ENCODE measurements at regions not wholly inside any gene's neighbourhood (a gene's known extent, or its start where the extent isn't known, plus 50 kb on each side); places are given as distances from the start of the nearest gene placed in this dataset.

DNA sequence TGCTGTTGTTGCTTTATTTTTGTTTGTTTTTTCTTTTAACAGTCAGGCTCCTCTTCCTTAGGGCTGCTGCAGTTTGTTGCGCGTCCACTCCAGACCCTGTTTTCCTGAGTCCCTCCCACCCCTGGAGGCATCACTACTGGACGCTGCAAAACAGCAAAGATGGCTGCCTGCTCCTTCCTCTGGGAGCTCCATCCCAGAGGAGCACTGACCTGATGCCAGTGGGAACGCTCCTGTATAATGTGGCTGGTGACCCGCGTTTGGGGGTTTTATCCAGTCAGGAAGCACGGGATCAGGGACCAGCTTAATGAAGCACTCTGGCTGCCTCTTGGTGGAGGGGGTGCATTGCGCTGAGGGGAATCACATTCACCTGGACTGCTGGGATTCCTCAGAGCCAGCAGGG is 1005.6 kb downstream of the CDH8 start:
- no peak overlapping the region for H3K9ac ChIP-seq (ENCODE audit: low read length in 2 of 2)
- H3K9me3 ChIP-seq (ENCODE audit: control insufficient read depth in 2 of 2, low read length in 2 of 2) = peaks cover 0 to 4% of the 10 kb centered on the region in 2 donors
- H3K4me3 ChIP-seq (ENCODE audit: low read length in 2 of 2) = no peak overlapping the region
- H3K36me3 ChIP-seq (ENCODE audit: control insufficient read depth in 2 of 2, insufficient read depth in 2 of 2, low read length in 2 of 2) = no peaks in the 10 kb centered on the region
- H3K27ac ChIP-seq (ENCODE audit: low read length) = no peak overlapping the region
- no peaks in the 10 kb centered on the region for H3K27me3 ChIP-seq (ENCODE audit: control insufficient read depth in 1 of 2, insufficient read depth in 2 of 2, low read length in 2 of 2)
- no peaks in the 10 kb centered on the region for H3K4me1 ChIP-seq (ENCODE audit: control insufficient read depth, insufficient read depth, low read length)

DNA sequence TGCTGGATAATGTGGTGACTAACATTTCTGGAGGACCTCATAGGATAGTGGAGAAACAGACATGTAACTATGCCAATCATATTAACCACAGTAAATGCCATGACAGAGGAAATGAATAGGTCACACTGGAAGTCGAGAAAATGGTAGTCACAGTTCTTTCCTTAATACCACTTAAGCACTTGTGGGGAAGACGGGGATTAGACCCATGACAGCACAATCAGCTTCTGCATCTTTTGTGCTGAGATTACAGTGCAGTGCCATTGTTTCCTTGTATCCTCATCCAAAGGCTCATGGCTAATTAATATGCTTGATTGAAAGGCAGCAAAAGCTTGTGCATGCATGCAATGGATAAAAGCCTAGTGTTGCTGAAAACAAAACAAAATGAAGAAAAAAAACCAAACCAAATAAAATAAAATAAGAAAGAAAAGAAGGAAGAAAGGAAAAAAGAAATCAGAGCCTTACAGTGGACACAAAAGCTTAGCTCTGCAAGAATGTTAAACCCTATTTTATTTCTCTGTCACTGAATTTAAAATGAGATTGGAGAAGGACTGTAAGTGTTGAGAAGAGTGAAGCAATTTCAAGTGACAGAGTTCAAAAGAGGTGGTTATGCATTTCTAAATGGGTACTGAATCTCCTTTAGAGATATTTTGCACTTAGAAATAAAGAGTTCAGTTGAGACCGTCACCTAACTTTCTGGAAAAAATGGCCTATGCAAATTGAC is 1011.9 kb downstream of the CDH8 start:
- Histone ChIP-seq H3K36me3 (ENCODE audit: control insufficient read depth in 2 of 2, insufficient read depth in 2 of 2, low read length in 2 of 2) (no peaks in the 10 kb centered on the region), H3K9me3 (ENCODE audit: control insufficient read depth in 2 of 2, low read length in 2 of 2) (no peaks in the 10 kb centered on the region), H3K4me1 (ENCODE audit: control insufficient read depth, insufficient read depth, low read length) (no peaks in the 10 kb centered on the region), H3K4me3 (ENCODE audit: low read length in 2 of 2) (no peak overlapping the region), H3K27me3 (ENCODE audit: control insufficient read depth in 1 of 2, insufficient read depth in 2 of 2, low read length in 2 of 2) (no peaks in the 10 kb centered on the region), H3K27ac (ENCODE audit: low read length) (no peak overlapping the region), H3K9ac (ENCODE audit: low read length in 2 of 2) (no peak overlapping the region)

DNA sequence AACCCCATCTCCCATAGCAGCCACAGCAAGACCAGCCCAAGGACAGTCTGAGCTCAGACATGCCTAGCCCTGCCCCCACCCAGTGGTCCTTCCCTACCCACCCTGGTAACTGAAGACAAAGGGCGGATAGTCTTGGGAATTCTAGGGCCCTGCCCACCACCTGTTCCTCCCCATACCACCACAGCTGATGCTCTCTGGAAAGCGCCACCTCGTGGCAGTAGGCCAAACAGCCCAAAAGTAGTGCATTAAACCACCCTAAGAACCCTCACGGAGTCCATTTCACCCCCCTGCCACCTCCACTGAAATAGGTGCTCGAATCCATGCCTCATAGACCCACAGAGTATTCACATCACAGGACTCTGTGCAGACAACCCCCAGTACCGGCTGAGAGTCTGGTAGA is 1021.4 kb downstream of the CDH8 start:
- no peaks in the 10 kb centered on the region for H3K9me3 ChIP-seq (ENCODE audit: control insufficient read depth in 2 of 2, low read length in 2 of 2)
- no peak overlapping the region for H3K9ac ChIP-seq (ENCODE audit: low read length in 2 of 2)
- H3K27ac ChIP-seq (ENCODE audit: low read length) = no peak overlapping the region
- H3K4me3 ChIP-seq (ENCODE audit: low read length in 2 of 2) = no peak overlapping the region
- H3K36me3 ChIP-seq (ENCODE audit: control insufficient read depth in 2 of 2, insufficient read depth in 2 of 2, low read length in 2 of 2) = no peaks in the 10 kb centered on the region
- no peaks in the 10 kb centered on the region for H3K4me1 ChIP-seq (ENCODE audit: control insufficient read depth, insufficient read depth, low read length)
- no peaks in the 10 kb centered on the region for H3K27me3 ChIP-seq (ENCODE audit: control insufficient read depth in 1 of 2, insufficient read depth in 2 of 2, low read length in 2 of 2)

DNA sequence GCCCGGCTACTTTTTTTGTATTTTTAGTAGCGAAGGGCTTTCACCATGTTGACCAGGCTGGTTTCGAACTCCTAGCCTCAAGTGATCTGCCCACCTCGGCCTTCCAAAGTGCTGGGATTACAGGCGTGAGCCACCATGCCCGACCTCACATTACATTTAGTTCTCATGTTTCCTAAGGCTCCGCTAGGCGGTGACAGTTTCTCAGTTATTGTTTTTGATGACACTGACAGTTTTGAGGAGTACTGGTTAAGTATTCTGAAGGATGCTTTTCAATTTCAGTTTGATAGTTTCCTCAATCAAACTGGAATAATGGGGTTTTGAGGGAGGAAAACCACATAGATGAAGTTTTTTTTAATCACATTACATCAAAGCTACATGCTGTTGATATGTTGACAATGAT is 1028.5 kb downstream of the CDH8 start:
- no peaks in the 10 kb centered on the region for H3K36me3 ChIP-seq (ENCODE audit: control insufficient read depth in 2 of 2, insufficient read depth in 2 of 2, low read length in 2 of 2)
- H3K27me3 ChIP-seq (ENCODE audit: control insufficient read depth in 1 of 2, insufficient read depth in 2 of 2, low read length in 2 of 2) = no peaks in the 10 kb centered on the region
- no peaks in the 10 kb centered on the region for H3K9me3 ChIP-seq (ENCODE audit: control insufficient read depth in 2 of 2, low read length in 2 of 2)
- no peaks in the 10 kb centered on the region for H3K4me1 ChIP-seq (ENCODE audit: control insufficient read depth, insufficient read depth, low read length)
- no peak overlapping the region for H3K27ac ChIP-seq (ENCODE audit: low read length)
- H3K9ac ChIP-seq (ENCODE audit: low read length in 2 of 2) = no peak overlapping the region
- H3K4me3 ChIP-seq (ENCODE audit: low read length in 2 of 2) = no peak overlapping the region

DNA sequence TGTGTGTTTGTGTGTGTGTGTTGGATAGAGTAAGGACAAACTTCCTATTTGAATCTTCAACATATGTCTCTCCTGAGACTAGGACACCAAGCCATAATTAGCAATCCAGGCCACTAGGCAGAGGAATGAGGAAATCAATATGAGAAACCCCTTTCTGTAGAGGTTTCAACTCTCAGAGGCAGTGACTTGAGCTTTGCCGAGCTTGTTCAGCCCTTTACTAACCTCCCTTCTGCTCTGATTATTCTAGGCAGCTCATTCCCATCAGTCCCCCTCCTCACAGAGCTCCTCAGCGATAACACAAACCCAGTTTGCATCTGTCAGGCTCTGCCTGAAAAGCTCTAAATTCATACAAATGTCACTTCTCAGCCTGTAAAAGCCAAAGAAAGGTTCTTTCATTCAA is 1030.3 kb downstream of the CDH8 start:
- Histone ChIP-seq H3K4me1 (ENCODE audit: control insufficient read depth, insufficient read depth, low read length) (no peaks in the 10 kb centered on the region), H3K9ac (ENCODE audit: low read length in 2 of 2) (no peak overlapping the region), H3K9me3 (ENCODE audit: control insufficient read depth in 2 of 2, low read length in 2 of 2) (no peaks in the 10 kb centered on the region), H3K36me3 (ENCODE audit: control insufficient read depth in 2 of 2, insufficient read depth in 2 of 2, low read length in 2 of 2) (no peaks in the 10 kb centered on the region), H3K27ac (ENCODE audit: low read length) (no peak overlapping the region), H3K4me3 (ENCODE audit: low read length in 2 of 2) (no peak overlapping the region), H3K27me3 (ENCODE audit: control insufficient read depth in 1 of 2, insufficient read depth in 2 of 2, low read length in 2 of 2) (no peaks in the 10 kb centered on the region)

DNA sequence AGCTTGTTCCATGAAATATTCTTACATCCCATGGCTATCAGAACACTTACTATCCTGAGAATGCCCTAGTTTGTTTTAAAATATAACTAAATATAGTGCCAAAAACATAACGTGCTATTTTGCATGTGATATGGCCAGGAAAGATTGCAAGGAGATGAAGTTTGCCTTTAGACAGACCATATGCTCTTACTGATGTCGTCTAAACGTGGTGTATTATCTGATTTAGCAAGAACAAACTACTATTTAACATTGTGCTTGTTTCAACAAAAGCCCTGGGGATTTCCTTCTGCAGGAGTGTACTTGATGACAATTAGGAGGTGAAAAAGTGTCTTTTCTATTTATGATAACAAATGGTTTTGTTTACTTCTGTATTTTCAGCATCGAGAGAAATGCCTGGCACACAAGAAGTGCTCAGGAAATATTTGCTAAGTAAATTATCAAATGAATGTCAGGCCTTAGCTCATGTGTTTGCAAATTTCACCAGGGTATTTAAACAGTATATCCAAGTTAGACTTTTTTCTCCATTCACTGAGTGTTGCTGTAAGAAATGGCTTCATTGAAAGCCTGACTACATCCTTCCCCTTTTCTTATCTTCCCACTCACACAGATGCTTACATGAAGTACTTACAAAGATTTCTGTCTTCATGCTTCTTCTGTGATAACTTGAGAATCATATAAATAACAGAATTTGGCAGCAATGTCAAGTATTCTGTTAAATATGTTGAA is 1033.6 kb downstream of the CDH8 start:
- H3K27ac ChIP-seq (ENCODE audit: low read length) = no peak overlapping the region
- no peak overlapping the region for H3K4me3 ChIP-seq (ENCODE audit: low read length in 2 of 2)
- no peak overlapping the region for H3K9ac ChIP-seq (ENCODE audit: low read length in 2 of 2)
- H3K27me3 ChIP-seq (ENCODE audit: control insufficient read depth in 1 of 2, insufficient read depth in 2 of 2, low read length in 2 of 2) = no peaks in the 10 kb centered on the region
- no peaks in the 10 kb centered on the region for H3K9me3 ChIP-seq (ENCODE audit: control insufficient read depth in 2 of 2, low read length in 2 of 2)
- H3K36me3 ChIP-seq (ENCODE audit: control insufficient read depth in 2 of 2, insufficient read depth in 2 of 2, low read length in 2 of 2) = no peaks in the 10 kb centered on the region
- no peaks in the 10 kb centered on the region for H3K4me1 ChIP-seq (ENCODE audit: control insufficient read depth, insufficient read depth, low read length)

DNA sequence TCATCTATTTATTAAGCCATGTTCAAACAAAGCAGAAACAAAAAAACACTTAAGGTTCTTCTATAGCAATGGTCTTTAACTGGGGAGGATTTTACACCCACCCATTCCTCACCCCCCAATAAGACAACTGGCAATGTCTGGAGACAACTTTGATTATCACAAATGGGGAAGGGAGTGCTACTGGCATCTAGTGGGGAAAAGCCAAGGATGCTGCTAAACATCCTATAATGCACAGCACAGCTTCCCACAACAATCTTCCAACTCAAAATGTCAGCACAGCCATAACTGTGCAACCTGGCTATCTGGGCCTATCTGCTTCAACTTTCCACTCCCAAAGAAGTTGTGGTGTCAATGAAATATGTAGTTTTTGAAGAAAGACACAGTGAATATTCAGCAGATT is 1044.4 kb downstream of the CDH8 start:
- H3K27me3 ChIP-seq (ENCODE audit: control insufficient read depth in 1 of 2, insufficient read depth in 2 of 2, low read length in 2 of 2) = no peaks in the 10 kb centered on the region
- H3K9me3 ChIP-seq (ENCODE audit: control insufficient read depth in 2 of 2, low read length in 2 of 2) = no peaks in the 10 kb centered on the region

DNA sequence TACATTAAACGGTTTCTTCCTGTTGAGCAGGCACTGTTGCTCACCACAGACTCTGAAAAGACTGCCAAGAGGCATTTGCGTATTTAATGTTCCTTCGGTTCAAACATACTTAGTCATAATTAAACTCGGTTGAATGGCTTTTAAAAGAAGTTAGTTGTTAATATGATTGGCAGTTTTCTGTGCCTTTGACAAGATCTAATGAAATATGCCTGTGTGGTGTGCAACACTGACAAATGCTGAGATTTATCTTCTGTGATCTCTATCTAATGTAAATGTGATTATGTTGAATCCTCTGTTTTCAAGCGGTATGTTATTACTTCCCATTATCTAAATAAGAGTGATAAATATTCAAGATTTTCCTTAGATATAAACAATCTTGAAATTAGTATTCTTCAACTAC is 1046.6 kb downstream of the CDH8 start:
- Histone ChIP-seq H3K4me1 (ENCODE audit: control insufficient read depth, insufficient read depth, low read length) (no peaks in the 10 kb centered on the region), H3K27ac (ENCODE audit: low read length) (no peak overlapping the region), H3K4me3 (ENCODE audit: low read length in 2 of 2) (no peak overlapping the region), H3K9me3 (ENCODE audit: control insufficient read depth in 2 of 2, low read length in 2 of 2) (no peaks in the 10 kb centered on the region), H3K9ac (ENCODE audit: low read length in 2 of 2) (no peak overlapping the region), H3K27me3 (ENCODE audit: control insufficient read depth in 1 of 2, insufficient read depth in 2 of 2, low read length in 2 of 2) (no peaks in the 10 kb centered on the region), H3K36me3 (ENCODE audit: control insufficient read depth in 2 of 2, insufficient read depth in 2 of 2, low read length in 2 of 2) (no peaks in the 10 kb centered on the region)

More for the DNA sequence above, 1044.4 kb downstream of the CDH8 start:
- Histone ChIP-seq H3K27ac (ENCODE audit: low read length) (no peak overlapping the region), H3K36me3 (ENCODE audit: control insufficient read depth in 2 of 2, insufficient read depth in 2 of 2, low read length in 2 of 2) (no peaks in the 10 kb centered on the region), H3K9ac (ENCODE audit: low read length in 2 of 2) (no peak overlapping the region), H3K4me1 (ENCODE audit: control insufficient read depth, insufficient read depth, low read length) (no peaks in the 10 kb centered on the region), H3K4me3 (ENCODE audit: low read length in 2 of 2) (no peak overlapping the region)

DNA sequence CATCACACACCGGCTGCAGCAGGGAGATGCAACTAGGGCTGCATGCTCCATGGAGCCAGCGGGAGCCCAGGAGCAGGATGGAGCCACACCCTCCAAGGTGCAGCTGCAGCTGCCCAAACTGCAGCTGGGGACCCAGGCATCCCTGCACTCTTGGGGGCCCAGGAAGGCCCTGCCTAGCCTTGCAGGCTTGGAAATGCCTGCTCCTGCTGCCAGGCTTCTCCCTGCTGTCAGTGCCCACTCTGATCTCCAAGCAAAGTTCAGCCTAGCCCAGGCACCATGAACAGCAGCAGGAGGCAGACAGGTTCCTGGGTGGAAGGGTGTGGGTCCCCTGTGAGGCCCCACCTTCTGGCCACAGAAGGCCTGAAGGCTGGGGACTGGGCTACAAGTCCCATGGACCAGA is 1057.1 kb downstream of the CDH8 start:
- H3K9ac ChIP-seq (ENCODE audit: low read length in 2 of 2) = no peak overlapping the region
- H3K4me1 ChIP-seq (ENCODE audit: control insufficient read depth, insufficient read depth, low read length) = no peaks in the 10 kb centered on the region
- no peaks in the 10 kb centered on the region for H3K27me3 ChIP-seq (ENCODE audit: control insufficient read depth in 1 of 2, insufficient read depth in 2 of 2, low read length in 2 of 2)
- H3K9me3 ChIP-seq (ENCODE audit: control insufficient read depth in 2 of 2, low read length in 2 of 2) = no peaks in the 10 kb centered on the region
- H3K27ac ChIP-seq (ENCODE audit: low read length) = no peak overlapping the region
- no peaks in the 10 kb centered on the region for H3K36me3 ChIP-seq (ENCODE audit: control insufficient read depth in 2 of 2, insufficient read depth in 2 of 2, low read length in 2 of 2)
- no peak overlapping the region for H3K4me3 ChIP-seq (ENCODE audit: low read length in 2 of 2)

DNA sequence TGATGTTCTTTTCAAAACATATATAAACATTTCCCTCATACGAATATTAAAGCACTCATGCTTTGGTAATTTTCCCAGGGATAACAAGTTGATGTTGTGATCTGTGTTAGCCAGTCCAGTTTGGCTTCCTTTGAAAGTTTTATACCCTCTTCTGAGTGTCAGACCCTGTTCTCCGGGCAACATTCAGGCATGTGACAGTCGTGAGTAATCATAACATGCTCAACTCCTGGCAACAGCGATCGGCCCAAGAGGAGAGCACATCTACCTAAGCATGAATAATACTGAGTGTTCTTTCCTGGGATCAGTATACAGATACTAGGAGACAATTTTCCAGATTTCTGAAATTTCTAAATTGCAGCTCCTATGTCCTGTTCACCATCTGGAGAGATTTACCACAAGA is 1086.4 kb downstream of the CDH8 start:
- Histone ChIP-seq H3K9me3 (ENCODE audit: control insufficient read depth in 2 of 2, low read length in 2 of 2) (no peaks in the 10 kb centered on the region), H3K4me3 (ENCODE audit: low read length in 2 of 2) (no peak overlapping the region), H3K9ac (ENCODE audit: low read length in 2 of 2) (no peak overlapping the region), H3K27me3 (ENCODE audit: control insufficient read depth in 1 of 2, insufficient read depth in 2 of 2, low read length in 2 of 2) (no peaks in the 10 kb centered on the region), H3K36me3 (ENCODE audit: control insufficient read depth in 2 of 2, insufficient read depth in 2 of 2, low read length in 2 of 2) (no peaks in the 10 kb centered on the region), H3K4me1 (ENCODE audit: control insufficient read depth, insufficient read depth, low read length) (no peaks in the 10 kb centered on the region), H3K27ac (ENCODE audit: low read length) (no peak overlapping the region)

DNA sequence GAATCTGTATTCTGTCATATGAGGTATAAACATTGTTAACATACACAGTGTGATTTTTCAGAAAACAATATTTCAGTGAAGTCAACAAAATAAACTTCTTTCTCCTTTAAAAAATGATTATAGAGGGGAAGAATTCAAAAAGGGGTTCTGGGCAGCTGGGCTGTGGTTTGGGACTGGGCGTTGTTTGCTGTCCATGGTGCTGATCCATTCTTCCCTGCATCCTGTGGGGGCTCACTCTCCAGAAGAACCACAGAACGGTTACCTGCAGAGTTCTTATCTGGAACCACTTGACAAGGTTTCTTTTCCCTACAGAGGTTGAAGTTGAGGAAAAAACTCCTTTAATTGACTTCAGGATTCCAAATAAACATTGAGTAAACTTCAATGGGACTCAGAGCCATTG is 1091.0 kb downstream of the CDH8 start:
- no peak overlapping the region for H3K4me3 ChIP-seq (ENCODE audit: low read length in 2 of 2)
- no peaks in the 10 kb centered on the region for H3K27me3 ChIP-seq (ENCODE audit: control insufficient read depth in 1 of 2, insufficient read depth in 2 of 2, low read length in 2 of 2)
- no peak overlapping the region for H3K9ac ChIP-seq (ENCODE audit: low read length in 2 of 2)
- H3K27ac ChIP-seq (ENCODE audit: low read length) = no peak overlapping the region
- H3K4me1 ChIP-seq (ENCODE audit: control insufficient read depth, insufficient read depth, low read length) = no peaks in the 10 kb centered on the region
- no peaks in the 10 kb centered on the region for H3K9me3 ChIP-seq (ENCODE audit: control insufficient read depth in 2 of 2, low read length in 2 of 2)
- H3K36me3 ChIP-seq (ENCODE audit: control insufficient read depth in 2 of 2, insufficient read depth in 2 of 2, low read length in 2 of 2) = no peaks in the 10 kb centered on the region
